ENCODE measurements at regions not wholly inside any gene's neighbourhood (a gene's known extent, or its start where the extent isn't known, plus 50 kb on each side); places are given as distances from the start of the nearest gene placed in this dataset.
A peak's percentile ranks its signal among the peaks of the same experiment; 100 is the strongest.

- no peaks in the 10 kb centered on the region for H3K9me3 ChIP-seq (ENCODE audit: insufficient read depth, low read depth, low read length)
- Mint-ChIP-seq H3K4me3 (ENCODE audit: unreplicated experiment) (no peak overlapping the region), H3K27me3 (ENCODE audit: low read depth, unreplicated experiment) (peaks cover 4% of the 10 kb centered on the region), H3K36me3 (ENCODE audit: low read depth, unreplicated experiment) (no peaks in the 10 kb centered on the region), H3K27ac (ENCODE audit: unreplicated experiment) (no peak overlapping the region), H3K4me1 (ENCODE audit: low read depth, unreplicated experiment) (no peaks in the 10 kb centered on the region), H3K9me3 (ENCODE audit: unreplicated experiment) (no peaks in the 10 kb centered on the region)
- H2AFZ ChIP-seq (ENCODE audit: low read depth, low read length): no peak overlapping the region
- FAIRE-seq: peak; percentile 5
- H3K27me3 ChIP-seq (ENCODE audit: insufficient read depth, low read length): no peaks in the 10 kb centered on the region
- DNase-seq (ENCODE audit: low read depth): no peak
- H3K4me2 ChIP-seq (ENCODE audit: low read length): no peak overlapping the region
- H3K4me1 ChIP-seq (ENCODE audit: insufficient read depth, low read length): no peaks in the 10 kb centered on the region
- H3K4me3 ChIP-seq (ENCODE audit: insufficient read depth, low read depth, low read length): no peak overlapping the region
- H3K27ac ChIP-seq (ENCODE audit: low read depth, low read length): no peak overlapping the region
- H3K79me2 ChIP-seq (ENCODE audit: insufficient read depth, low read length): no peaks in the 10 kb centered on the region
- TF ChIP-seq EZH2 (IDR thresholded peaks at IDR 0.05; ENCODE audit: insufficient read depth, low read length): no peak
- no peak for TF ChIP-seq CTCF (IDR thresholded peaks at IDR 0.05; ENCODE audit: insufficient read depth, low read depth, low read length)
- H3K9ac ChIP-seq (ENCODE audit: low read length): no peak overlapping the region
- H3K36me3 ChIP-seq (ENCODE audit: insufficient read depth, low read length): no peaks in the 10 kb centered on the region
- no peaks in the 10 kb centered on the region for H4K20me1 ChIP-seq (ENCODE audit: insufficient read depth, low read length)
Observed at GRCh38 chr5:36535859-36536615, 70.4 kb upstream of the SLC1A3 start.

- Histone ChIP-seq H3K79me2 (ENCODE audit: insufficient read depth, low read length) (no peaks in the 10 kb centered on the region), H3K27ac (ENCODE audit: low read depth, low read length) (no peak overlapping the region), H3K36me3 (ENCODE audit: insufficient read depth, low read length) (no peaks in the 10 kb centered on the region), H3K4me2 (ENCODE audit: low read length) (no peak overlapping the region), H3K4me3 (ENCODE audit: insufficient read depth, low read depth, low read length) (no peak overlapping the region), H4K20me1 (ENCODE audit: insufficient read depth, low read length) (no peaks in the 10 kb centered on the region), H3K9ac (ENCODE audit: low read length) (no peak overlapping the region), H3K9me3 (ENCODE audit: insufficient read depth, low read depth, low read length) (no peaks in the 10 kb centered on the region), H3K4me1 (ENCODE audit: insufficient read depth, low read length) (no peaks in the 10 kb centered on the region), H2AFZ (ENCODE audit: low read depth, low read length) (no peak overlapping the region), H3K27me3 (ENCODE audit: insufficient read depth, low read length) (no peaks in the 10 kb centered on the region)
- TF ChIP-seq CTCF (IDR thresholded peaks at IDR 0.05; ENCODE audit: insufficient read depth, low read depth, low read length) (no peak), EZH2 (IDR thresholded peaks at IDR 0.05; ENCODE audit: insufficient read depth, low read length) (no peak)
- Mint-ChIP-seq H3K27me3 (ENCODE audit: low read depth, unreplicated experiment) (peaks cover 4% of the 10 kb centered on the region), H3K36me3 (ENCODE audit: low read depth, unreplicated experiment) (no peaks in the 10 kb centered on the region), H3K4me1 (ENCODE audit: low read depth, unreplicated experiment) (no peaks in the 10 kb centered on the region), H3K27ac (ENCODE audit: unreplicated experiment) (no peak overlapping the region), H3K4me3 (ENCODE audit: unreplicated experiment) (no peak overlapping the region), H3K9me3 (ENCODE audit: unreplicated experiment) (no peaks in the 10 kb centered on the region)
- FAIRE-seq (no peak), DNase-seq (ENCODE audit: low read depth) (peak; percentile 9)
Observed at GRCh38 chr5:36536616-36537005, 69.8 kb upstream of the SLC1A3 start.

GRCh38 chr5:36537724-36538123 lies 68.7 kb upstream of the SLC1A3 start:
- H3K9me3 Mint-ChIP-seq (ENCODE audit: unreplicated experiment): no peaks in the 10 kb centered on the region
- TF ChIP-seq EZH2 (IDR thresholded peaks at IDR 0.05; ENCODE audit: insufficient read depth, low read length): no peak
- TF ChIP-seq CTCF (IDR thresholded peaks at IDR 0.05; ENCODE audit: insufficient read depth, low read depth, low read length): no peak
- FAIRE-seq: no peak

More at GRCh38 chr5:36537724-36538123, 68.7 kb upstream of the SLC1A3 start:
- Histone ChIP-seq H3K27ac (ENCODE audit: low read depth, low read length) (no peak overlapping the region), H2AFZ (ENCODE audit: low read depth, low read length) (peak overlapping the region; percentile 13), H4K20me1 (ENCODE audit: insufficient read depth, low read length) (no peaks in the 10 kb centered on the region), H3K27me3 (ENCODE audit: insufficient read depth, low read length) (no peaks in the 10 kb centered on the region), H3K9ac (ENCODE audit: low read length) (no peak overlapping the region), H3K4me2 (ENCODE audit: low read length) (no peak overlapping the region), H3K9me3 (ENCODE audit: insufficient read depth, low read depth, low read length) (no peaks in the 10 kb centered on the region), H3K36me3 (ENCODE audit: insufficient read depth, low read length) (no peaks in the 10 kb centered on the region), H3K4me1 (ENCODE audit: insufficient read depth, low read length) (no peaks in the 10 kb centered on the region), H3K79me2 (ENCODE audit: insufficient read depth, low read length) (no peaks in the 10 kb centered on the region), H3K4me3 (ENCODE audit: insufficient read depth, low read depth, low read length) (no peak overlapping the region)
- DNase-seq (ENCODE audit: low read depth): no peak
- H3K27ac Mint-ChIP-seq (ENCODE audit: unreplicated experiment): no peak overlapping the region
- H3K27me3 Mint-ChIP-seq (ENCODE audit: low read depth, unreplicated experiment): peaks cover 4% of the 10 kb centered on the region
- no peaks in the 10 kb centered on the region for H3K4me1 Mint-ChIP-seq (ENCODE audit: low read depth, unreplicated experiment)
- no peaks in the 10 kb centered on the region for H3K36me3 Mint-ChIP-seq (ENCODE audit: low read depth, unreplicated experiment)
- no peak overlapping the region for H3K4me3 Mint-ChIP-seq (ENCODE audit: unreplicated experiment)
